Loucy (cell line): ENCODE measurements at regions not wholly inside any gene's neighbourhood (a gene's known extent, or its start where the extent isn't known, plus 50 kb on each side); places are given as distances from the start of the nearest gene placed in this dataset.

Experiments
- EZH2phosphoT487 ChIP-seq: fragments of 200-600 bp; IDR thresholded peaks from 2 replicates; pipeline ENCODE4 v1.6.1; 2018; ENCODE audit warnings: antibody characterized with exemption, mild to moderate bottlenecking, moderate library complexity, borderline replicate concordance
- TF ChIP-seq, protein P1 (sequence below): fragments of 200-600 bp; sonication (generic); conservative IDR thresholded peaks from 2 replicates; pipeline ENCODE4 v1.5.1; 2014; ENCODE audit warnings: mild to moderate bottlenecking, antibody characterized with exemption, low read length

DNA sequence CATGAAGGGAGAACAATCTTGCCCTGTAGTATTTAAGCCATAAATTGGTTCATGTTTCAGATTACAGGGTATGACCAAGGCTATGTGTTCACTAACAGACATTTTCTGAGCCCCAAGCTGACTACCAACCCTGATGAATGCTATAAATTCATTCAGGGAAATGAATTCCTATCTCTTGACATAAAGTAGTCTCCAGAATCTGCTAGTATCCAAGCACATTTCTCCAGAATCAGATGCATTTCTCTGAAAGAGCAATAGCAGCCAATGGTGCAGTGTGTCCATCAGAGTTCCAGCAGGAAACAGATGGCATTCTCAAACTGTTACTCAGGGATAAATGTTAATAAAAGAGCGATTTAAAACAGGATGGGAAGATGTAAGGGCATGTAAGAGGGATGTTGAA lies 226.4 kb downstream of the COG6 start:
- TF ChIP-seq, protein P1, sequence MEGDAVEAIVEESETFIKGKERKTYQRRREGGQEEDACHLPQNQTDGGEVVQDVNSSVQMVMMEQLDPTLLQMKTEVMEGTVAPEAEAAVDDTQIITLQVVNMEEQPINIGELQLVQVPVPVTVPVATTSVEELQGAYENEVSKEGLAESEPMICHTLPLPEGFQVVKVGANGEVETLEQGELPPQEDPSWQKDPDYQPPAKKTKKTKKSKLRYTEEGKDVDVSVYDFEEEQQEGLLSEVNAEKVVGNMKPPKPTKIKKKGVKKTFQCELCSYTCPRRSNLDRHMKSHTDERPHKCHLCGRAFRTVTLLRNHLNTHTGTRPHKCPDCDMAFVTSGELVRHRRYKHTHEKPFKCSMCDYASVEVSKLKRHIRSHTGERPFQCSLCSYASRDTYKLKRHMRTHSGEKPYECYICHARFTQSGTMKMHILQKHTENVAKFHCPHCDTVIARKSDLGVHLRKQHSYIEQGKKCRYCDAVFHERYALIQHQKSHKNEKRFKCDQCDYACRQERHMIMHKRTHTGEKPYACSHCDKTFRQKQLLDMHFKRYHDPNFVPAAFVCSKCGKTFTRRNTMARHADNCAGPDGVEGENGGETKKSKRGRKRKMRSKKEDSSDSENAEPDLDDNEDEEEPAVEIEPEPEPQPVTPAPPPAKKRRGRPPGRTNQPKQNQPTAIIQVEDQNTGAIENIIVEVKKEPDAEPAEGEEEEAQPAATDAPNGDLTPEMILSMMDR, result no peak
- no peak for TF ChIP-seq EZH2phosphoT487
